DMS153 (cell line): ENCODE measurements at regions not wholly inside any gene's neighbourhood (a gene's known extent, or its start where the extent isn't known, plus 50 kb on each side); places are given as distances from the start of the nearest gene placed in this dataset.
"Not testable (repeated sequence)": the region's sequence is repeated elsewhere in the genome, so short reads cannot be mapped to it uniquely, and the experiment has no call there.

ENCODE experiments used
- DNase-seq: peaks from one replicate; lab custom pipeline; 2025; lab: John Stamatoyannopoulos, UW

- no peak for DNase-seq
Measured at GRCh38 chr6:113750151-113750855, 106.8 kb upstream of the MARCKS start.

GRCh38 chr6:113754291-113754690 lies 102.9 kb upstream of the MARCKS start:
- DNase-seq = no peak

- no peak for DNase-seq
Measured at GRCh38 chr6:113755449-113756289, 101.5 kb upstream of the MARCKS start.

- no peak for DNase-seq
Measured at GRCh38 chr6:113756290-113756665, 100.9 kb upstream of the MARCKS start.

GRCh38 chr6:113758214-113758613 lies 98.9 kb upstream of the MARCKS start:
- DNase-seq = no peak

- no peak for DNase-seq
Measured at GRCh38 chr6:113758826-113759574, 98.1 kb upstream of the MARCKS start.

- DNase-seq = no peak
Measured at GRCh38 chr6:113762641-113763040, 94.5 kb upstream of the MARCKS start.

- DNase-seq = no peak
Measured at GRCh38 chr6:113763311-113763766, 93.8 kb upstream of the MARCKS start.

- DNase-seq = no peak
Measured at GRCh38 chr6:113763876-113764275, 93.3 kb upstream of the MARCKS start.

- no peak for DNase-seq
Measured at GRCh38 chr6:113765909-113766308, 91.2 kb upstream of the MARCKS start.

- DNase-seq = no peak
Measured at GRCh38 chr6:113767985-113768384, 89.2 kb upstream of the MARCKS start.

GRCh38 chr6:113772961-113773360 lies 84.2 kb upstream of the MARCKS start:
- DNase-seq = no peak

- peak; percentile 4 for DNase-seq
Measured at GRCh38 chr6:113774127-113774825, 82.9 kb upstream of the MARCKS start.

- no peak for DNase-seq
Measured at GRCh38 chr6:113776998-113777397, 80.1 kb upstream of the MARCKS start.

GRCh38 chr6:113777601-113778000 lies 79.5 kb upstream of the MARCKS start:
- no peak for DNase-seq

GRCh38 chr6:113779656-113780055 lies 77.5 kb upstream of the MARCKS start:
- DNase-seq = no peak

GRCh38 chr6:113782636-113783035 lies 74.5 kb upstream of the MARCKS start:
- no peak for DNase-seq

GRCh38 chr6:113786168-113786567 lies 71.0 kb upstream of the MARCKS start:
- DNase-seq = no peak

GRCh38 chr6:113788586-113788985 lies 68.6 kb upstream of the MARCKS start:
- DNase-seq = no peak

GRCh38 chr6:113791225-113791624 lies 65.9 kb upstream of the MARCKS start:
- not testable (repeated sequence) for DNase-seq

- DNase-seq = not testable (repeated sequence)
Measured at GRCh38 chr6:113795371-113795770, 61.8 kb upstream of the MARCKS start.

GRCh38 chr6:113796038-113796437 lies 61.1 kb upstream of the MARCKS start:
- DNase-seq = no peak
